DOHH2 (cell line): ENCODE measurements at regions not wholly inside any gene's neighbourhood (a gene's known extent, or its start where the extent isn't known, plus 50 kb on each side); places are given as distances from the start of the nearest gene placed in this dataset.

Source experiments
- CTCF ChIP-seq: fragments of 200-600 bp; sonication (generic); IDR thresholded peaks from one replicate; pipeline ENCODE4 v1.5.1; 2014; ENCODE audit warnings: antibody characterized with exemption, mild to moderate bottlenecking, low read depth, low read length; ENCODE audit not compliant: poor library complexity, severe bottlenecking
- EZH2phosphoT487 ChIP-seq: fragments of 200-600 bp; sonication (generic); IDR thresholded peaks from 2 replicates; pipeline ENCODE4 v1.6.1; 2017; ENCODE audit warnings: borderline replicate concordance, mild to moderate bottlenecking, antibody characterized with exemption, low read length, moderate library complexity, mixed read lengths

GRCh38 chr6:9295644-9296043 is 860.3 kb upstream of the SLC35B3 start:
- no peak for TF ChIP-seq CTCF
- no peak for TF ChIP-seq EZH2phosphoT487
